Naive thymus-derived CD8-positive, alpha-beta T cell (primary cell): ENCODE measurements at regions not wholly inside any gene's neighbourhood (a gene's known extent, or its start where the extent isn't known, plus 50 kb on each side); places are given as distances from the start of the nearest gene placed in this dataset.
"Not testable (repeated sequence)": the region's sequence is repeated elsewhere in the genome, so short reads cannot be mapped to it uniquely, and the experiment has no call there.

Experiments
- ATAC-seq, 2 donors: fragments of 150-1000 bp; cut with Tn5 transposase in 1 of 2; sonication (Bioruptor Pico), chemical (Tn5 transposase) in 1 of 2; 1 replicate in 1 of 2; 2 replicates in 1 of 2; pipeline ENCODE4 v1.10.0; 2021; ENCODE audit warnings: mild to moderate bottlenecking in 2 of 2, moderate library complexity in 2 of 2
- POLR2A ChIA-PET: fragments of 350-600 bp; sonication (Branson Sonifier 250); formaldehyde crosslinking; loops from one replicate; lab custom pipeline; 2021; ENCODE audit warnings: antibody characterized with exemption; lab: Charles Lee
- DNase-seq, 10 donors: peaks; one replicate each; pipeline versions ENCODE4 v3.0.0 to v3.0.0-alpha.2; 2020 to 2022
- H3K27ac Mint-ChIP-seq, 10 donors: one replicate each; pipeline ENCODE4 v1.8.0; 2020 to 2022; ENCODE audit warnings: mild to moderate bottlenecking in 10 of 10, mixed read lengths in 10 of 10, moderate library complexity in 4 of 10, inconsistent platforms in 1 of 10
- H3K27me3 Mint-ChIP-seq, 5 donors: one replicate each; pipeline ENCODE4 v1.8.0; 2021 to 2022; ENCODE audit warnings: mixed read lengths in 5 of 5
- H3K36me3 Mint-ChIP-seq, 3 donors: one replicate each; pipeline ENCODE4 v1.8.0; 2020 to 2022; ENCODE audit warnings: mixed read lengths in 3 of 3, mild to moderate bottlenecking in 2 of 3, inconsistent platforms in 1 of 3
- H3K4me1 Mint-ChIP-seq, 4 donors: one replicate each; pipeline ENCODE4 v1.8.0; 2021 to 2022; ENCODE audit warnings: mixed read lengths in 4 of 4
- H3K4me3 Mint-ChIP-seq, 10 donors: one replicate each; pipeline ENCODE4 v1.8.0; 2020 to 2022; ENCODE audit warnings: mild to moderate bottlenecking in 10 of 10, mixed read lengths in 10 of 10, moderate library complexity in 6 of 10, inconsistent platforms in 1 of 10
- H3K9me3 Mint-ChIP-seq, 9 donors: one replicate each; pipeline ENCODE4 v1.8.0; 2020 to 2022; ENCODE audit warnings: mixed read lengths in 9 of 9, mild to moderate bottlenecking in 3 of 9, inconsistent platforms in 1 of 9, moderate library complexity in 1 of 9

DNA sequence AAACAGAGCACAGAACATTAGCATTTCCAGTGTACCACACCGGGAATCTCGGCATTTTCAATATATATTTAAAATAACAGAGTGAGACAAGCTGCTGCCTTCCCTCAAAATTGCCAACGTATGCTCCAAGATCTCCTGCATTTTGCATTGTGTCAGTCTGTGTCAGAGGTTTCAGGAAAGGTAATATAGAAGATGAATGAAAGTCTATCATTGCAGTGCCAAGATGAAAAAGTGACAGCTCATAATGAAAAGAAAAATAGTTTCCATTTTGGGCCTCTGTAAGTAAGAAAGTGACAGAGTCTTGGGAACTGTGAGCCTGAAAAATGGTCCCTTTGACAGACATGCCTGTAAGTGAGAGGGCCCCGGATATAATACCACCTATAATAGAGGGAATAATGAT is 297.8 kb upstream of the PIK3C3 start:
- no peaks in the 10 kb centered on the region for H3K27me3 Mint-ChIP-seq
- no peak for DNase-seq
- no peaks in the 10 kb centered on the region for H3K36me3 Mint-ChIP-seq
- peaks cover 0 to 19% (median 0%) of the 10 kb centered on the region in 9 donors for H3K9me3 Mint-ChIP-seq
- no peak for ATAC-seq
- H3K4me1 Mint-ChIP-seq: no peaks in the 10 kb centered on the region
- POLR2A ChIA-PET: no interaction called here
- H3K27ac Mint-ChIP-seq: no peak overlapping the region
- no peak overlapping the region for H3K4me3 Mint-ChIP-seq

DNA sequence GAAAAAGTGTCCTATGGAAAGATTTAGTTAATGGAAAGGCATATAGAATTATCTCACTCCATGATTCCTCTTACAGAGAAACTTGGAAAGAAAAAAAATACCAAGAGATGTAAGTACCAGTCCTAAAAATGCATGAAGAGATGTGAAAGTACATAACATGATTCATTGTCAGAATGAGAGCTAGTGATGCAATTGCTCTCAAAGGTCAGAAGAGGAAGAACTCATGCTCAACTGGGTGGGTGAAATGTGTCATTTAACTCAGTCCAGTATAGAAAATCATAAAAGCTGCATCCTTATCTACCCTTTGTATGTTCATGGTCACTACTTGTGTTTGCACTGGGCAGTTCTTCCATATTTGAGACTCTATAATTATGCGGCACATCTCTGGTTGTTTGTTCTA is 300.0 kb upstream of the PIK3C3 start:
- Mint-ChIP-seq H3K27me3 (no peaks in the 10 kb centered on the region), H3K4me3 (no peak overlapping the region), H3K36me3 (no peaks in the 10 kb centered on the region), H3K9me3 (peaks cover 0 to 10% (median 0%) of the 10 kb centered on the region in 9 donors), H3K27ac (no peak overlapping the region), H3K4me1 (no peaks in the 10 kb centered on the region)
- POLR2A ChIA-PET: no interaction called here
- ATAC-seq (no peak), DNase-seq (no peak)

DNA sequence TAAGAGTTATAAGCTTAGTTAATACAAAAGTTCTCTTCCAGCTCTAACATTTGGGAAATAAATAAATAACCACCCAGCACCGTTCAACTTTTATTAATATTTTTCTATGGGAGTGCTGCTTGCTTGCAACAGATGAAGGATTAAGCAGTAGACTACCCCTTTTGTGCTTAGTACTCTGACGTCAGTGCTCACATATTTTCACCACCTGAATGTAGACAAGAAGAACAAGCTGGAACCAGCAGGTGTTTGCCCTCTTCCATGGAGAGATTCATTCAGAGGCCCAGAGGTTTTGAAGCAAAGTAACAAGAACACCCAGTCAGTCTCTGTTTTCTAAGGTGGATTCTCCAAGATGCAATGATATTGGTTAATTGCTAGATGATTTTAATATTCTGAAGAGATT is 307.1 kb upstream of the PIK3C3 start:
- Mint-ChIP-seq H3K27ac (no peak overlapping the region), H3K9me3 (peaks cover 0 to 10% (median 3%) of the 10 kb centered on the region in 9 donors), H3K4me1 (no peaks in the 10 kb centered on the region), H3K4me3 (no peak overlapping the region), H3K27me3 (no peaks in the 10 kb centered on the region), H3K36me3 (no peaks in the 10 kb centered on the region)
- ATAC-seq (no peak), DNase-seq (no peak)
- POLR2A ChIA-PET: no interaction called here

DNA sequence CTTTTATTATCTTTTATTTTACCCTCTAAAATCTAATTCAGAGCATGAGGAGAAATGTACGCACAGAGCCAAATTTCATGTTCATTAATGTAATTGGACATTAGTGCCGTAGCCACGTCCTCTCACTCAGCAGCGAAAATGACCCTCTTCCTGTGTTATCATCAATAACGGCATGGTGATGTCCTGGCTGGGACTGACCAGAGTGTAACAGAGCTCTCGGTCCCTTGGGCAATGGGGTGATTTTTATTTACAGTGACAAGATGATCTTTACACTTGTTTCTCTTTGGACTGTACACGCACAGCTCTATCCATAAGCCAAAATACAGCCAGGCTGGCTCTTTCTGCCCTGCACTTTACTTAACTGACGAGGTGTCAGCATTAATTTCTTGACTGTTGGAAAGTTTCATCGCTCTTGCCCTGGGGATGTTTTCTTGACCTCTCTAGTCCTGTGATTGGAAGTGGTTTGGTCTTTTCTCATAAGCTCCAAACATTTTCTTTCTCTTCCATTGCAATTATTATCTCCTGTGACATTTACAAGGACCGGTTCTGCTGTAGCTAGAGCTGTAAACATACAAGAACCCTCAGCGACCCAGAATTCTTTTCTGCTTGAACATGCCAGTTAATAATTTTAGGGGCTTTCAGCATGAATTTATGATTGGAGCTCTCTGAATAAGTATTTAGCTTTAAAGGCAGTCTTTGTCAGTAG is 308.0 kb upstream of the PIK3C3 start:
- no peak for DNase-seq
- no peak for ATAC-seq
- POLR2A ChIA-PET: no interaction called here
- no peaks in the 10 kb centered on the region for H3K27me3 Mint-ChIP-seq
- no peaks in the 10 kb centered on the region for H3K4me1 Mint-ChIP-seq
- H3K4me3 Mint-ChIP-seq: no peak overlapping the region
- no peaks in the 10 kb centered on the region for H3K36me3 Mint-ChIP-seq
- H3K9me3 Mint-ChIP-seq: peaks cover 0 to 10% (median 3%) of the 10 kb centered on the region in 9 donors
- no peak overlapping the region for H3K27ac Mint-ChIP-seq

DNA sequence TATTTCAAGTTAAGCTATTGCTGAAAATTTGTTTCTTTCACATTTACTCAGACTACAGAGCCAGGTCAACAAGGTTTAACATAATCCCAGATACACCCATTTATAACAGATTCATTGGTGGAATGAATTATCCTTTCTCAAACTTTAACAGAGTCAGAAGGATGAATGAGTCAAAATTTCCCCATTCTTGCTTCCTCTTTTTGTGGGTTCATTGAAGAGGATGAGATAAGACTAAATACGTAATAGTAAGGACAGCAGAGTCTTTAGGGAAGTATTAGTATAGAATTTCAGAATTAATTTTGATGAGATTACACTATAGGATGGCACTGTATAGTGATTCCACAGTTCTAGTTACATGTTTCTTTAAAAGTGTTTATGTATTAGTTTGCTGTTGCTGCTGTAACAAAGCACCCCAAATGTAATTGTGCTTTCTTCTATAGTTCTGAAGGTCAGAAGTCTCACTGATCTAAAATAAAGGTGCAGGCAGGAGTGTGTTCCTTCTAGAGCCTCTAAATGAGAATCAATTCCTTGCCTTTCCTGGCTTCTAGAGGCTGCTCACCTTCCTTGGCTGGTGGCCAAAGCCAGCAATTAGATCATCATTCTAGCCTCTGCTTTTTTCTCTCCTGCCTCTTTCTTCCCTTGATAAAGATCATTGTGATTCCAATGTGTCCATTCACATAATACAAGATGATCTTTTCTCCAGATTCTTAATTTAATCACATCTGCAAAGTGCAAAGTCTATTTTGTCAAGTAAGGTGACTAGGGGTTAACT is 309.3 kb upstream of the PIK3C3 start:
- H3K4me3 Mint-ChIP-seq: no peak overlapping the region
- peaks cover 0 to 6% (median under 1%) of the 10 kb centered on the region in 9 donors for H3K9me3 Mint-ChIP-seq
- H3K27me3 Mint-ChIP-seq: no peaks in the 10 kb centered on the region
- ATAC-seq (no peak), DNase-seq (no peak)
- H3K27ac Mint-ChIP-seq: no peak overlapping the region
- no peaks in the 10 kb centered on the region for H3K4me1 Mint-ChIP-seq
- POLR2A ChIA-PET: no interaction called here
- no peaks in the 10 kb centered on the region for H3K36me3 Mint-ChIP-seq

DNA sequence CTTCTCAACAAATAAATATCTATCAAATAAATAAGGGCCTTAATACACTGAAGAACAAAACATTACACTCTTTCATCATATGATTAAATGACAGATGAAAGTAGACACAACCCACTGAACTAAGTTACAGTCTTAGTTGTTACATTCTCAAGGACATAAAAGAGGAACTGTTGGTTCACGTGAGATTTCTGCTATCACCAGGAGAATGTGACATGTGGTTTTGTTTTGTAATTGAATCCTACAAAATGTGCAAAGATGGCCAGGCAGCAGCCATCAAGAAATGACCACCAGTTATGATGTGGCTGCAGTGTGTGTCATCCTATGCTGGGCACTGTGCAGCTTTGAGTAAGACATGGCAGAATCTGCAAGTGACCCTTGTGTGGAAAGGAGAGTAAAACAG is 310.6 kb upstream of the PIK3C3 start:
- DNase-seq (no peak), ATAC-seq (no peak)
- Mint-ChIP-seq H3K36me3 (no peaks in the 10 kb centered on the region), H3K9me3 (peaks cover 0 to 6% (median 0%) of the 10 kb centered on the region in 9 donors), H3K4me1 (no peaks in the 10 kb centered on the region), H3K27ac (no peak overlapping the region), H3K27me3 (no peaks in the 10 kb centered on the region), H3K4me3 (no peak overlapping the region)
- POLR2A ChIA-PET: no interaction called here

DNA sequence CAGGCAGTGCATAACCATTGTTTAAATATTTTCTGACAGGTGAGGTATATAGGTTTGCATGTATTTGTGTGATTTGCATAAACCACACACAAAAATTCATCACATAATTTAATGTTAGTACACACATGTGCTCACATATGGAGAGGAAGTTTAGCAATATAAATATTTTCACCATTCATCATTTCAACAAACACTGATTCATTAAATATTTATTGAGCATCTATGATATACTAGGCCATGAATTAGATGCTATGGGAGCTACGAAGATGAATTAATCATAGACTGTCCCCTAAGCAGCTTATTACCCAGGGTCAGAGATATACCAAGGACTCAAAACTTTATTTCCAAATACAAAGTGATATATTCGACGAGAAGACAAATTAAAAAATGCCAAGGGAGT is 311.6 kb upstream of the PIK3C3 start:
- H3K9me3 Mint-ChIP-seq: peaks cover 0 to 8% (median 0%) of the 10 kb centered on the region in 9 donors
- DNase-seq (no peak), ATAC-seq (no peak)
- POLR2A ChIA-PET: no interaction called here
- no peaks in the 10 kb centered on the region for H3K27me3 Mint-ChIP-seq
- H3K27ac Mint-ChIP-seq: no peak overlapping the region
- H3K36me3 Mint-ChIP-seq: no peaks in the 10 kb centered on the region
- no peaks in the 10 kb centered on the region for H3K4me1 Mint-ChIP-seq
- H3K4me3 Mint-ChIP-seq: no peak overlapping the region

DNA sequence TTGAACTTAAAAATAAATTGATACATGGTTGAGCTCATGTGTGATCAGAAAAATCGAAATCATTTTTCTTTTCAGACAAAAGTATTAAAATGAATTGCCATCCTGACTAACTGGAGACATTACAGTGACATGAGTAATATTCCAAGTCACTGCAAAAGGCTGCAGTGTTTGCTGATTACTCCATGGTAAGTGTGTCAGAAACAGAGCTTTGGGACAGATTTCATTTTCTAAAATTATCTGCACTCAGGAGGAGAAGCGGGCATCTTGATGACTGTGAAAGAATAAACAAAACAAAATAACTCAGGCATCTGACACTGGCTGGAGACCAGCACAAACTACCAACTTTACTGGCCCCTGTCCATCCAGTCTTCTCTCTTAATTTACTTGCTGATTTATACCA is 312.3 kb upstream of the PIK3C3 start:
- DNase-seq (no peak), ATAC-seq (no peak)
- no peaks in the 10 kb centered on the region for H3K27me3 Mint-ChIP-seq
- H3K36me3 Mint-ChIP-seq: no peaks in the 10 kb centered on the region
- H3K9me3 Mint-ChIP-seq: peaks cover 0 to 8% (median 0%) of the 10 kb centered on the region in 9 donors
- no peak overlapping the region for H3K4me3 Mint-ChIP-seq
- H3K27ac Mint-ChIP-seq: no peak overlapping the region
- no peaks in the 10 kb centered on the region for H3K4me1 Mint-ChIP-seq
- POLR2A ChIA-PET: no interaction called here

DNA sequence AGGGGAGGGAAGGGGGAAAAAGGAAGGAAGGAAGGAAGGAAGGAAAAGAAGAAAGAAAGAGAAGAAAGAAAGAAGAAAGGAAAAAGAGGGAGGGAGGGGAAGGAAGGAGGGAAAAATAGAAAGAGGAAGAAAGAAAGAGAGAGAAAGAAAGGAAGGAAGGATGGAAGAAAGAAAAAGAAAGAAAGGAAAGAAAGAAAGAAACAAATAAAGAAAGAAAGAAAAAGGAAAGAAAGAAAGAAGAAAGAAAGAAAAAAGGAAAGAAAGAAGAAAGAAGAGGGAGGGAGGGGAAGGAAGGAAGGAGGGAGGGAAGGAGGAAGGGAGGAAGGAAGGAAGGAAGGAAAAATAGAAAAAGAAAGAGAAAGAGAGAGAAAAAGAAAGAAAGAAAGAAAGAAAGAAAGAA is 315.8 kb upstream of the PIK3C3 start:
- no peaks in the 10 kb centered on the region for H3K27me3 Mint-ChIP-seq
- H3K4me1 Mint-ChIP-seq: no peaks in the 10 kb centered on the region
- no peaks in the 10 kb centered on the region for H3K36me3 Mint-ChIP-seq
- ATAC-seq (no peak), DNase-seq (no peak)
- H3K27ac Mint-ChIP-seq: no peak overlapping the region
- POLR2A ChIA-PET: no interaction called here
- H3K4me3 Mint-ChIP-seq: no peak overlapping the region
- peaks cover 0 to 3% (median 0%) of the 10 kb centered on the region in 9 donors for H3K9me3 Mint-ChIP-seq

DNA sequence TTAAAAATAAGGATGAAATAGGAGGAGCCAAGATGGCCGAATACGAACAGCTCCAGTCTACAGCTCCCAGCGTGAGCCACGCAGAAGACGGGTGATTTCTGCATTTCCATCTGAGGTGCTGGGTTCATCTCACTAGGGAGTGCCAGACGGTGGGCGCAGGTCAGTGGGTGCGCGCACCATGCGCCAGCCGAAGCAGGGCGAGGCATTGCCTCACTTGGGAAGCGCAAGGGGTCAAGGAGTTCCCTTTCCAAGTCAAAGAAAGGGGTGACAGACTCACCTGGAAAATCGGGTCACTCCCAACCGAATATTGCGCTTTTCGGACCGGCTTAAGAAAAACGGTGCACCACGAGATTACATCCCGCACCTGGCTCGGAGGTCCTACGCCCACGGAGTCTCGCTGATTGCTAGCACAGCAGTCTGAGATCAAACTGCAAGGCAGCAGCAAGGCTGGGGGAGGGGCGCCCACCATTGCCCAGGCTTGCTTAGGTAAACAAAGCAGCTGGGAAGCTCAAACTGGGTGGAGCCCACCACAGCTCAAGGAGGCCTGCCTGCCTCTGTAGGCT is 323.2 kb upstream of the PIK3C3 start:
- H3K27me3 Mint-ChIP-seq, ATAC-seq, H3K36me3 Mint-ChIP-seq, H3K27ac Mint-ChIP-seq, H3K4me1 Mint-ChIP-seq, POLR2A ChIA-PET, DNase-seq: not testable (repeated sequence)
- H3K9me3 Mint-ChIP-seq: peaks cover 0 to 16% (median 3%) of the 10 kb centered on the region in 9 donors
- H3K4me3 Mint-ChIP-seq: peak overlapping the region in 6 of 10 donors; percentile 4 to 64 (median 46)

DNA sequence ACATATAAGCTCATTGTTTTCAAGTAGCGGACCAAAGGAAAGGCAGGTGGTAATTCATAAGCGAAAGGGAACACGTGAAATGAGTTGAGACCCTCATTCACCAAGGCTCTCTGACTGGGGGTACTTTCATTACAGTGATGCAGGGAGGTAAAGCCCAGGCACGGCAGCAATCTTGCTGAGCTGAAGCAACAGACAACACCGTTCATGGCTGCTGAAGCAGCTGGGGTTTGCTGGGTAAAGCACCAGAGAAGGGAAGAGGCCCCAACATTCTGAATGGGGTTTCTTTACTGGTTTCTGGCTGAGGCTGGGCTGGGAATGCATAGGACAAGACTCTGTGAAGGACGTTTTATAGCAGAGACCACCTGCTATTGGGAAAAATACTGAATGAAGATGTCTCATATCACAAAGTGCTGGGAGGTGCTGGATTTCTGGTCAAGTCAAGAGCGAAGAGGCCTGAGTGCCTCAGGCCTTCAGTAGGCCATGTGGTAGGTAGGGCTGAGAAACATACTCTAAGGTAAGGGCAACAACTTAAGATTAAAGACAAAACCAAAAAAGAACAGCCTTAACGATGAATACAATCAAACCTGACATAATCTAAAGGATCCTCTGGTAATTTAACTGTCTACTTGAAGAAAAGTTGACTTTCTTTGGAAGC is 324.7 kb upstream of the PIK3C3 start:
- DNase-seq (no peak), ATAC-seq (no peak)
- peaks cover 0 to 16% (median 3%) of the 10 kb centered on the region in 9 donors for H3K9me3 Mint-ChIP-seq
- H3K27me3 Mint-ChIP-seq: peaks cover 0 to 5% (median 0%) of the 10 kb centered on the region in 5 donors
- no peak overlapping the region for H3K4me3 Mint-ChIP-seq
- POLR2A ChIA-PET: no interaction called here
- peaks cover 0 to 7% (median 0%) of the 10 kb centered on the region in 3 donors for H3K36me3 Mint-ChIP-seq
- no peaks in the 10 kb centered on the region for H3K4me1 Mint-ChIP-seq
- peak overlapping the region in 1 of 10 donors; percentile 9 for H3K27ac Mint-ChIP-seq

DNA sequence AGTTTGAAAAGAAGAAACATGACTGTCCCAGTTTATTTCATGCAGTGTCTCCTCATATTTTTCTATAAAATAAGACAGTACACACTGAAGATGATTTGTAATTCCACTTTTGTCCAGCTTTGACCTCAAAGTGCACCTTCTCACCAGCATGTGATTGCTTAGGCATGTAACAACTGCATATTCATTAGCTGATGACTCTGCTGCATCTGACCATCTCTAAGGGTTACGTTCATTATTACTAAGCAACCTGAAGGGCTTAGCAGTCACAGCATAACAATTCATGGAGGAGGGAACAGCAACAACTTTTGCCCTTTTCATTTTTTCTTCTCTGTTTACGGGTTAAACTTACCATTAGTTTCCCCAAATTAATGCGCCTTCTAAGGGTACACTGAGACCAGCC is 330.6 kb upstream of the PIK3C3 start:
- no peaks in the 10 kb centered on the region for H3K36me3 Mint-ChIP-seq
- ATAC-seq (no peak), DNase-seq (no peak)
- POLR2A ChIA-PET: no interaction called here
- no peak overlapping the region for H3K27ac Mint-ChIP-seq
- H3K4me1 Mint-ChIP-seq: no peaks in the 10 kb centered on the region
- peaks cover 0 to 5% (median 0%) of the 10 kb centered on the region in 5 donors for H3K27me3 Mint-ChIP-seq
- H3K4me3 Mint-ChIP-seq: no peak overlapping the region
- peaks cover 0 to 10% (median 0%) of the 10 kb centered on the region in 9 donors for H3K9me3 Mint-ChIP-seq

DNA sequence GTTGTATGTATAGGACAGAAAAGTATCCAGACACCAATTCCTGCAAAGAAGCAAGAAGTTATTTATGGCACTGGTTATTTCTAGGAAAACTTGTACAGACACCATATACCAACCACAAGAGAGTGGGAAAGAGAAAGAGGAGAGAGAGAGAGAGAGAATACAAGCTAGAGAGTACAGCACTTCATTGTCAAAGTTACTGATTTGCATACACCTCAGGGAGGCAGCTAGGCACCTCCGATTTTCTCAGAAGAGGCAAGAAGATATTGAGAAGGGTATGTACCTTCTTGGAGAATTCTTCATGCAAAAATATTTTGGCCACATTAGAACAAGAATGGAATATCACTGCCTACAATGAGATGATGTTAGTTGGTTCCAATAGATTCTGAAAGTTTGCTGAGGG is 333.9 kb upstream of the PIK3C3 start:
- no peak overlapping the region for H3K4me3 Mint-ChIP-seq
- ATAC-seq: no peak
- no peak for DNase-seq

More for the DNA sequence above, 333.9 kb upstream of the PIK3C3 start:
- H3K9me3 Mint-ChIP-seq: peaks cover 0 to 10% (median 0%) of the 10 kb centered on the region in 9 donors
- POLR2A ChIA-PET: no interaction called here
- H3K27me3 Mint-ChIP-seq: peaks cover 0 to 4% (median 0%) of the 10 kb centered on the region in 5 donors
- H3K36me3 Mint-ChIP-seq: no peaks in the 10 kb centered on the region
- H3K27ac Mint-ChIP-seq: no peak overlapping the region
- H3K4me1 Mint-ChIP-seq: no peaks in the 10 kb centered on the region
